Gastrocnemius medialis (tissue), 4 donors: ENCODE measurements at regions not wholly inside any gene's neighbourhood (a gene's known extent, or its start where the extent isn't known, plus 50 kb on each side); places are given as distances from the start of the nearest gene placed in this dataset.

Experiments
- ATAC-seq, 2 donors: fragments of 150-250 bp; one replicate each; pipeline ENCODE4 v1.9.1; 2016
- DNase-seq, 2 donors: peaks; one replicate each; pipeline ENCODE4 v3.0.0-alpha.2; 2019
- H3K27ac ChIP-seq, 4 donors: fragments of 200-600 bp; sonication (generic); 1 replicate in 1 of 4; 2 replicates in 3 of 4; pipeline ENCODE4 v1.5.1; 2016 to 2018; ENCODE audit warnings: mild to moderate bottlenecking in 2 of 4, moderate library complexity in 1 of 4
- H3K27me3 ChIP-seq, 3 donors: fragments of 200-600 bp; sonication (generic) in 2 of 3; 1 replicate in 1 of 3; 2 replicates in 2 of 3; pipeline versions ENCODE4 v1.5.1 to v1.6.0; 2016 to 2019; ENCODE audit warnings: mild to moderate bottlenecking in 1 of 3, moderate library complexity in 1 of 3
- H3K36me3 ChIP-seq, 2 donors: fragments of 200-600 bp; sonication (generic) in 1 of 2; one replicate each; pipeline ENCODE4 v1.5.1; 2017 to 2018
- H3K4me1 ChIP-seq, 2 donors: fragments of 200-600 bp; sonication (generic) in 1 of 2; one replicate each; pipeline ENCODE4 v1.5.1; 2016 to 2017; ENCODE audit warnings: mild to moderate bottlenecking in 2 of 2
- H3K4me3 ChIP-seq, 4 donors: fragments of 200-600 bp; sonication (generic) in 3 of 4; 1 replicate in 1 of 4; 2 replicates in 3 of 4; pipeline ENCODE4 v1.5.1; 2016 to 2019; ENCODE audit warnings: mild to moderate bottlenecking in 2 of 4
- H3K9me3 ChIP-seq, 3 donors: fragments of 200-600 bp; sonication (generic) in 2 of 3; 1 replicate in 1 of 3; 2 replicates in 2 of 3; pipeline ENCODE4 v1.5.1; 2016 to 2019
- CTCF ChIP-seq, 5 experiments: fragments of 450-650 bp in 3 of 5; fragments of 200-600 bp in 2 of 5; sonication (generic) in 2 of 5; IDR thresholded peaks in 4 of 5; conservative IDR thresholded peaks in 1 of 5; 1 replicate in 4 of 5; 2 replicates in 1 of 5; pipeline ENCODE4 v1.5.1; 2016 to 2019; ENCODE audit warnings: antibody characterized with exemption in 5 of 5, mild to moderate bottlenecking in 3 of 5, moderate library complexity in 3 of 5
- POLR2A ChIP-seq, 2 donors: fragments of 450-650 bp; IDR thresholded peaks; one replicate each; pipeline ENCODE4 v1.6.1; 2017; ENCODE audit warnings: antibody characterized with exemption in 2 of 2, mild to moderate bottlenecking in 2 of 2, moderate library complexity in 2 of 2
- in situ Hi-C, 4 donors: fragments of 200-750 bp; cut with MboI; loops; one replicate each; pipeline versions ENCODE4 v1.15.0 to v1.8.0; 2017; ENCODE audit warnings: low sequenced_read_pairs in 4 of 4
- intact Hi-C: fragments of 100-400 bp; cut with DNase I; formaldehyde crosslinking; loops from one replicate; pipeline ENCODE4 v1.15.1; 2023; ENCODE audit warnings: low total_unique reads

- DNase-seq = no peak
- H3K36me3 ChIP-seq = no peaks in the 10 kb centered on the region
- in situ Hi-C loops (no loop called here), intact Hi-C loops (no loop called here)
- ATAC-seq = no peak
- no peak overlapping the region for H3K4me3 ChIP-seq
- no peaks in the 10 kb centered on the region for H3K4me1 ChIP-seq
- H3K27ac ChIP-seq = no peak overlapping the region
- H3K9me3 ChIP-seq = no peaks in the 10 kb centered on the region
- H3K27me3 ChIP-seq = no peaks in the 10 kb centered on the region
- TF ChIP-seq POLR2A (IDR thresholded peaks at IDR 0.05) (no peak), CTCF (IDR thresholded peaks at IDR 0.05 in 4 of 5, conservative IDR thresholded peaks at IDR 0.05 in 1 of 5) (no peak)
Measured at GRCh38 chr6:4589295-4589694, 186.9 kb upstream of the CDYL start.

- TF ChIP-seq CTCF (IDR thresholded peaks at IDR 0.05 in 4 of 5, conservative IDR thresholded peaks at IDR 0.05 in 1 of 5) (no peak), POLR2A (IDR thresholded peaks at IDR 0.05) (no peak)
- in situ Hi-C loops (no loop called here), intact Hi-C loops (no loop called here)
- ATAC-seq = no peak
- DNase-seq = no peak
- no peaks in the 10 kb centered on the region for H3K36me3 ChIP-seq
- no peak overlapping the region for H3K27ac ChIP-seq
- H3K9me3 ChIP-seq = no peaks in the 10 kb centered on the region
- no peaks in the 10 kb centered on the region for H3K4me1 ChIP-seq
- no peaks in the 10 kb centered on the region for H3K27me3 ChIP-seq
- H3K4me3 ChIP-seq = no peak overlapping the region
Measured at GRCh38 chr6:4588581-4588980, 187.6 kb upstream of the CDYL start.

GRCh38 chr6:4588163-4588562 is 188.0 kb upstream of the CDYL start:
- H3K27ac ChIP-seq = no peak overlapping the region
- H3K4me3 ChIP-seq = no peak overlapping the region
- H3K9me3 ChIP-seq = no peaks in the 10 kb centered on the region
- intact Hi-C loops (no loop called here), in situ Hi-C loops (no loop called here)
- H3K4me1 ChIP-seq = no peaks in the 10 kb centered on the region
- H3K36me3 ChIP-seq = no peaks in the 10 kb centered on the region
- ATAC-seq (no peak), DNase-seq (no peak)
- H3K27me3 ChIP-seq = no peaks in the 10 kb centered on the region
- TF ChIP-seq POLR2A (IDR thresholded peaks at IDR 0.05) (no peak), CTCF (IDR thresholded peaks at IDR 0.05 in 4 of 5, conservative IDR thresholded peaks at IDR 0.05 in 1 of 5) (no peak)

GRCh38 chr6:4587171-4587570 is 189.0 kb upstream of the CDYL start:
- Histone ChIP-seq H3K27ac (no peak overlapping the region), H3K4me1 (no peaks in the 10 kb centered on the region), H3K27me3 (no peaks in the 10 kb centered on the region), H3K4me3 (no peak overlapping the region), H3K36me3 (no peaks in the 10 kb centered on the region), H3K9me3 (no peaks in the 10 kb centered on the region)
- intact Hi-C loops (no loop called here), in situ Hi-C loops (no loop called here)
- DNase-seq (no peak), ATAC-seq (no peak)
- TF ChIP-seq CTCF (IDR thresholded peaks at IDR 0.05 in 4 of 5, conservative IDR thresholded peaks at IDR 0.05 in 1 of 5) (no peak), POLR2A (IDR thresholded peaks at IDR 0.05) (no peak)

- no peaks in the 10 kb centered on the region for H3K4me1 ChIP-seq
- no peak for ATAC-seq
- no peak overlapping the region for H3K27ac ChIP-seq
- no peaks in the 10 kb centered on the region for H3K36me3 ChIP-seq
- H3K4me3 ChIP-seq = no peak overlapping the region
- H3K27me3 ChIP-seq = no peaks in the 10 kb centered on the region
- intact Hi-C loops = no loop called here
- no peaks in the 10 kb centered on the region for H3K9me3 ChIP-seq
- TF ChIP-seq POLR2A (IDR thresholded peaks at IDR 0.05) (no peak), CTCF (IDR thresholded peaks at IDR 0.05 in 4 of 5, conservative IDR thresholded peaks at IDR 0.05 in 1 of 5) (no peak)
- in situ Hi-C loops = no loop called here
- no peak for DNase-seq
Measured at GRCh38 chr6:4586469-4586859, 189.7 kb upstream of the CDYL start.
